Activated naive CD4-positive, alpha-beta T cell treated with anti-CD3 and anti-CD28 coated beads, Interleukin-2, amount 50 U/mL, for 16 hours (primary cell): ENCODE measurements at regions not wholly inside any gene's neighbourhood (a gene's known extent, or its start where the extent isn't known, plus 50 kb on each side); places are given as distances from the start of the nearest gene placed in this dataset.
"Not testable (repeated sequence)": the region's sequence is repeated elsewhere in the genome, so short reads cannot be mapped to it uniquely, and the experiment has no call there.

Experiments used
- DNase-seq: peaks from one replicate; pipeline ENCODE4 v3.0.0-alpha.2; 2020

- no peak for DNase-seq
Measured at GRCh38 chr16:35754391-35755369, 2295.3 kb downstream of the TP53TG3F start.

DNA sequence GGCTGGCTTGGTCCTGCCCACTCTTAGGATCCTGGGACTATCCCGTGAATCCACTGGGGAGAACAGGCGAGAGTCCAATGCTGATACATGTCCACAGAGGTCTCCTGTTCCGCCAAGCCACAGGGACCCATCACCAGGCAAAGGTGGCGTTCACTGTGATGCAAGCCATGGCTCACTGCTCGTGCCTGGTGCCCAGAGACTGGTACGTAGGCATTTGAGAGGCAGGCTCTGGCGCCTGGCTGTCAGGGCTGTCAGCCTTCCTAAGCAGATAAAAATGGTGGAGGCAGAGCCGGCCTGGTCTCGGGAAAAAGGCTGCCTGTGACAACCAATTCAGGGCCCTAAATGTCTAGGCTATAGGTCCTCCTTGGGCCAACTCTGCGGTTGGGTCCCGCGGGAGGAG, 2329.0 kb downstream of the TP53TG3F start:
- DNase-seq = no peak

DNA sequence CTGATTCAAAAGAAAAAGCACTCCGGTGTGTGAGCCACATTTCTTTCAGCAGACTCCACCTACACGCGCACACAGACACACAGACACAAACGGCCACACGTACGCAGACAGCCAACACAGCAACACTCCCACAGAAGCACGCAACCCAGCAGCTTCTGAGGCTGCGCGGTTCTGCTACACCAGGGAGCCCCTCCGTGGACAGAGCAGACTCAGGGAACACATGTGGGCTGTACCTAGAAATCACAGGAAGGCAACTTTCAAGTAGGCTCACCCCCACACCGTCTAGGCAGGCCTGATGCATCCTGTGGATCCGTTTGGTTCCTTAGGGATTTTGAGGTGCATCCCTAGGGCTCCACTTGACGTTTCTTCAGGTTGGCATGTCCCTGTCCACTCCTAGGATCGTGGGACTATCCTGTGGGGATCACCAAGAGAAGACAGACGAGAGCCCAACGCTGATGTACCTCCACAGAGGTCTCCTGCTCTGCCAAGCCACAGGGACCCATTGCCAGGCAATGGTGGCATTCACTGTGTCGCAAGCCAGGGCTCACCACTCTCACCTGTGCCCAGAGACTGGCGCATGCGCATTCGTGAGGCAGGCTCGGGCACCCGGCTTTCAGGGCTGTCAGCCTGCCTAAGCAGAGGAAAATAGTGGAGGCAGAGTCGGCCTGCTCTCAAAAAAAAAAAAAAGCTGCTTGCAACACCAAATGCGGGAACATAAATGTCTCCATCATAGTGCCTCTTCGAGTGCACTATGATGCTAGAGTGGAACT, 2333.3 kb downstream of the TP53TG3F start:
- DNase-seq = no peak

DNA sequence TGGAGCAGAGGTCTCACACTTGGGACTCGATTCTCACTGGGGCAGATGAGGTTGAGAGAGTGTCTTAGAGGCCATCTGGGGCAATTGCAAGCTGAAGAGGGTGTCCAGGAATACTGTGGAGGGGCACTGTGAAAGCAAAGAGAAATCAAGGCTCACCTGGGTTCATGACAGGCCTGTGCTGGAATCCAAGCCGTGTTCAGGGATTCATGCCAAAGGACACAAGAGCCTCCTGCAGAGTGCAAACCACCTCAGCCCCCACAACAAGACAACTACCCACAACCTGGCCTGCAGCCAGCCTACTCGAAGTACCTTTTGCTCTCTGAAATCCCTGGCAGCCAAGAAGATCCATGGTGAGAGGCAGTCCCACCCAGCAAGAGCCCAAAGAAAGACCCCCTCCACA, 2334.2 kb downstream of the TP53TG3F start:
- DNase-seq = no peak

- DNase-seq = no peak
Measured at GRCh38 chr16:35794896-35795295, 2335.5 kb downstream of the TP53TG3F start.

DNA sequence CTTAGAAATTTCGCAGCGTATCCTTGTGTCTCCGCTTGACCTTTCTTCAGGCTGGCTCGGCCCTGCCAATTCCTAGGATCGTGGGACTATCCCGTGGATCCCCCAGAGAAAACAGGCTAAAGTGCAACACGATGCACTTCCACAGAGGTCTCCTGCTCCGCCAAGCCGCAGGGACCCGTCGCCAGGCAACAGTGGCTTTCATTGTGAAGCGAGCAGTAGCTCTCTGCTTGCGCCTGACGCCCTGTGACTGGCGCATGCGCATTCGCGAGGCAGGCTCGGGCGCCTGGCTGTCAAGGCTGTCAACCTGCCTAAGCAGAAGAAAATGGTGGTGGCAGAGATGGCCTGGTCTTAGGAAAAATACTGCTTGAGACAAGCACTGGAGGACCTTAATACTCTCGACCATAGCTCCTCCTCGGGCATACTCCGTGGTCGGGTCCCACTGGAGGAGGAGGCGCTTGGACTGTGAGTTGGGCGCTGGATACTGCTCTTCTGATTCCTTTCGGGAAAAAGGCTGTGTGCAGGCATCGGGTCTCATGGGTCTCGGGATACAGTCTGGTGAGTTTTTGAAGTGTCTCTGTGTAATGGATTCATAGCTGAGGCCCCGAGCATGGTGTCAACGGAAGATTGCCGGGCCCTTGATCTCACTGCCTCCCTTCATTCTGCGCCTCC, 2336.1 kb downstream of the TP53TG3F start:
- no peak for DNase-seq

GRCh38 chr16:35797811-35798210, 2338.4 kb downstream of the TP53TG3F start:
- no peak for DNase-seq

DNA sequence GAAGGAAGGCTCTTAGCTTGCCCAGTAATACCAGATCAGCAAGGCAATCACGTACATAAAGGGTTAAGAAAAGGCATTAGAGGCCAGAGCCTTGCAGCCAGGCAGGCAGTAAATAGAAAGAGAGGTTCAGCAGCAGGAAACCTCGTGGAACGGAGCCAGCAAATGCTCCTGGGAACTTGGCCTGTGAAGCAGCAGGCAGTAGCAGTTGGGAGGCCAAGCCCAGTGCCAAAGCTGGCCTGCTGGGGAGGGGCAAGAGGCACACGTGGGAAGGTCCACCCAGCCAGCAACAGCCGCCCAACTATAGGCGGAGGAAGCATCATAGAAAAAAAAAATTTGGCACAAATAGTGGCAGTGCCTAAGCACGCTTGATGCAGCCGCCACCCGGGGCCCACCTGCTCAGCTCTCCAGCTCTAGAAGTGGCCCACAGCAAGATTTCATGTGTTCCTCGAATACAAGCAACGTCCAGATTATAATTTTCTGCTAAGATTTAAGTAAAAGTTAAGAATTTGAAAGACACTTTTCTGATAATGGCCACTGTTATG, 2339.5 kb downstream of the TP53TG3F start:
- no peak for DNase-seq

- DNase-seq = not testable (repeated sequence)
Measured at GRCh38 chr16:35804465-35804864, 2345.1 kb downstream of the TP53TG3F start.

DNA sequence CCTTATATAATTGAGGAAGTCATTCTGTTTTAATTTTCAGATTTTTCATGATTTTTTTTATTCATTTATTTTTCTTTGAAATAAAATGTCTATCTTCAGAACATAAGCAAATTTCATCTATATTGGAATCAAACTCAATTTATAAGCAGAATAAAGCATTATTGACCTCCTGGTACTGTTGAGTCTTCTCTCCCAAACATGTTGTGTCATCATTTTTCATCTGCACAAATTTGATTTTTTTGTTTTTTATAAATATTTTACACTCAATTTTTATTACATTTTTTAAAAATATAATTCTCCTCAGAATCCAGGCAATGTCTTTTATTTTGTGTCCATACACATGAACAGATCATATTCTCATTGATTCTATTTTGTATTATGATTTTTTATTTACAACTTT, 2363.9 kb downstream of the TP53TG3F start:
- DNase-seq = no peak

DNA sequence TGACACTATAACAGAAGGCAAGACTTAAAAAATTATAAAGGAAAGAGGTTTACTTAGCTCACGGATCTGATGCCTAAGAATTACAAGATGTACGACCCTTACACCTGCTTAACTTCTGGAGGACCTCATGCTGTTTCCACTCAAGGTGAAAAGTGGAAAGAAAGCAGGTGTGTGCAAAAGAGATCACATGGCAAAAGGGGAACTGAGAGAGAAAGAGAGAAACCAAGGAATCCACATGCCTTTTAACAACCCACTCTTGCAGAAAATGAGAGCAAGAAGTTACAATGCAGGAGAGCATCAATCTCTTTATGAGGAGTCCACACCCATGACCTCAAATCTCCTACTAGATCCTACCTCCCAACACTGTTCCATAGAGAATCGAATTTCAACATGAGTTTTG, 2382.2 kb downstream of the TP53TG3F start:
- DNase-seq = no peak

GRCh38 chr16:35862242-35862641, 2402.8 kb downstream of the TP53TG3F start:
- no peak for DNase-seq

GRCh38 chr16:35868630-35869029, 2409.2 kb downstream of the TP53TG3F start:
- no peak for DNase-seq

DNA sequence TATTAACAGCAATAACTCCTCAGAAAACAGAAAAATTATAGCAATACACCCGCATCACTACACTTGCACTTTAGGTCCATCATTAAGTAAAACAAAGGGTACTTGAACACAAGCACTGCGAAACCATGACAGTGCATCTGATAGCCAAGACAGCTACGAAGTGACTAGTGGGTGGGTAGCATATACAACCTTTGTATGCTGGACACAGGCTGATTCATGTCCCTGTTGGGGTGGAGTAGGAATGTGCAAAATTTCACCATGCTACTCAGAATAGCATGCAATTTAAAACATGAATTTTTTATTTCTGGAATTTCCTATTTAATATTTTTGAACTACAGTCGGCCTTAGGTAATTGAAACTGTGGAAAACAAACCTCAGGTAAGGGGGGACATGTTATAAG, 2414.1 kb downstream of the TP53TG3F start:
- DNase-seq = no peak

DNA sequence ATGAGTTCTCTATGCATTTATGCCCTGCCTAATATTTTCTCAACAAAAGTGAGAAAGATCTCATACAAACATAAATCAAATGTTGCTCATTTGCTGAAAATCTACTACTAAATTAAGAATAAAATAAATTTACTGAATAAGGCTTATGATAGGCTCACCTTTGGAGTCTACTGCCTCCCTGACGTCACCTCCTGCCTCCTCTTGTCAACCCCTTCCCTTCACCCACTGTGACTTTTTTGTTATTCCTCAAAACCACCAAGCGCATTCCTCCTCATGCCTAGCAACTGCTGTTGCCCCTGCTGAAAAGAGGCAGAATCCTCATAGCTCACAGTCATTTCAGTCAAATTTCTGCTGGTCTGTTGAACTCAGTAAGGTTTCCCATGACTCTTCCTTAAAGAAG, 2422.2 kb downstream of the TP53TG3F start:
- no peak for DNase-seq

GRCh38 chr16:35906440-35906839, 2447.0 kb downstream of the TP53TG3F start:
- no peak for DNase-seq

GRCh38 chr16:35908152-35908551, 2448.7 kb downstream of the TP53TG3F start:
- no peak for DNase-seq

GRCh38 chr16:35908942-35909341, 2449.5 kb downstream of the TP53TG3F start:
- no peak for DNase-seq

GRCh38 chr16:35909351-35909954, 2450.0 kb downstream of the TP53TG3F start:
- DNase-seq = no peak

- no peak for DNase-seq
Measured at GRCh38 chr16:35910409-35910808, 2451.0 kb downstream of the TP53TG3F start.

DNA sequence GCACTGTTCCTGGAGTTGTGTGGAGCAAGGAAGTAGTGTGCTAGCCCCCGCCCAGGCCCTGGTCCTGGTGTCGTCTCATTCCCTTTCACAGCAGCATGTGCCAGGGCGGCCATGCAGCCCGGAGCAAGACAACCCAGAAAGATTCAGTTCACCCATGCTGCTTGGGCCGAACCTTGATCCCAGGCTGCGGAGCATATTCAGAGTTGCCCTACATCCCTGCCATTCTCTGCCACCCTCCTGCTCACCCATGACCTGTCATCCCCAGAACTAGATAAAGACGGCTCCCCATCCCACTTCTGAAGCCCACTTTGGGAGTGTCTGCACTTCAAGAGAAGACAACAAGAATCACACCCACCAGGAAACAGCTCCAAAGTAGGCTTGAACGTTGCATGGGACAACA, 2452.5 kb downstream of the TP53TG3F start:
- DNase-seq = no peak

DNA sequence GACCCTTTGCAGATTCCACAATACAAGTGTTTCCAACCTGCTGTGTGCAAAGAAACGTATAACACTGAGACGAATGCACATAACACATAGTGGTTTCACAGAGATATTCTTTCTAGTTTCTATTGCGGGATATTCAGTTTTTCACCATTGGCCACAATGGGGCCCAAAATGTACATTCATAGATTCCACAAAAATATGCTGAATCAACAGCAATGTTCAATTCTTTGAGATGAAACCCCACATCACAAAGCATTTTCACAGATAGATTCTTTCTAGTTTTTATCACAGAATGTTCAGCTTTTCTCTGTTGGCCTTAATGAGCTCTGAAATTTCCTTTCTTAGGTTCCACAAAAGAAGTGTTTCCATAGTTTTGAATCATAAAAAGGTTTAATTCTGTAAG, 2472.3 kb downstream of the TP53TG3F start:
- no peak for DNase-seq
